GM23338 (cell line): ENCODE measurements at regions not wholly inside any gene's neighbourhood (a gene's known extent, or its start where the extent isn't known, plus 50 kb on each side); places are given as distances from the start of the nearest gene placed in this dataset.
A peak's percentile ranks its signal among the peaks of the same experiment; 100 is the strongest.

Source experiments
- ATAC-seq: fragments of 200-7000 bp; cut with Tn5 transposase; 3 replicates; pipeline ENCODE4 v1.9.1; 2020
- DNase-seq: peaks from one replicate; pipeline ENCODE4 v3.0.0-alpha.2; 2015; ENCODE audit warnings: low spot score
- H2AFZ ChIP-seq: fragments of 200-600 bp; sonication (generic); 2 replicates; pipeline ENCODE4 v1.8.0; 2016; ENCODE audit warnings: antibody characterized with exemption, mild to moderate bottlenecking, moderate library complexity
- H3F3A ChIP-seq: fragments of 200-600 bp; sonication (generic); replicated peaks from 2 replicates; pipeline ENCODE4 v1.8.0; 2017; ENCODE audit warnings: antibody characterized with exemption, mixed run types, low read depth
- H3K27ac ChIP-seq: fragments of 200-600 bp; sonication (generic); 2 replicates; pipeline ENCODE4 v1.6.1; 2016; ENCODE audit warnings: low read depth
- H3K27me3 ChIP-seq: fragments of 200-600 bp; sonication (generic); 2 replicates; pipeline ENCODE4 v1.8.0; 2016; ENCODE audit warnings: mild to moderate bottlenecking, mixed run types, moderate library complexity; ENCODE audit not compliant: insufficient read depth
- H3K36me3 ChIP-seq: fragments of 200-600 bp; sonication (generic); 2 replicates; pipeline ENCODE4 v1.8.0; 2016; ENCODE audit warnings: mild to moderate bottlenecking; ENCODE audit not compliant: insufficient read depth
- H3K4me1 ChIP-seq: fragments of 200-600 bp; sonication (generic); 2 replicates; pipeline ENCODE4 v1.8.0; 2016; ENCODE audit warnings: mild to moderate bottlenecking, moderate library complexity; ENCODE audit not compliant: insufficient read depth
- H3K4me2 ChIP-seq: fragments of 200-600 bp; sonication (generic); 2 replicates; pipeline ENCODE4 v1.7.1; 2017; ENCODE audit warnings: mixed run types
- H3K4me3 ChIP-seq: fragments of 200-600 bp; sonication (generic); 2 replicates; pipeline ENCODE4 v1.6.1; 2016; ENCODE audit warnings: mixed run types
- H3K79me2 ChIP-seq: fragments of 200-600 bp; sonication (generic); replicated peaks from 2 replicates; pipeline ENCODE4 v1.8.0; 2017; ENCODE audit warnings: mild to moderate bottlenecking; ENCODE audit not compliant: insufficient read depth
- H3K9me2 ChIP-seq: fragments of 200-600 bp; sonication (generic); 2 replicates; pipeline ENCODE4 v1.8.0; 2017; ENCODE audit not compliant: insufficient read depth
- H4K20me1 ChIP-seq: fragments of 200-600 bp; sonication (generic); replicated peaks from 2 replicates; pipeline ENCODE4 v1.8.0; 2017; ENCODE audit warnings: mild to moderate bottlenecking; ENCODE audit not compliant: insufficient read depth
- H3K27ac Mint-ChIP-seq: 2 replicates; pipeline ENCODE4 v1.8.0; 2020; ENCODE audit warnings: inconsistent platforms, mild to moderate bottlenecking, moderate library complexity, mixed read lengths
- H3K27me3 Mint-ChIP-seq: 3 replicates; pipeline ENCODE4 v1.8.0; 2022; ENCODE audit warnings: low read depth, mild to moderate bottlenecking, moderate library complexity, mixed read lengths, inconsistent platforms; ENCODE audit not compliant: insufficient read depth, poor library complexity
- H3K36me3 Mint-ChIP-seq: 3 replicates; pipeline ENCODE4 v1.8.0; 2021; ENCODE audit warnings: low read depth, mild to moderate bottlenecking, inconsistent platforms, moderate library complexity, mixed read lengths
- H3K4me1 Mint-ChIP-seq: 3 replicates; pipeline ENCODE4 v1.8.0; 2020; ENCODE audit warnings: mild to moderate bottlenecking, inconsistent platforms, mixed read lengths
- H3K4me3 Mint-ChIP-seq: 3 replicates; pipeline ENCODE4 v1.8.0; 2021; ENCODE audit warnings: moderate library complexity, mild to moderate bottlenecking, inconsistent platforms, mixed read lengths
- H3K9me3 Mint-ChIP-seq: 3 replicates; pipeline ENCODE4 v1.8.0; 2020; ENCODE audit warnings: moderate library complexity, mild to moderate bottlenecking, inconsistent platforms, mixed read lengths
- CTCF ChIP-seq, 2 experiments: fragments of 200-600 bp in 1 of 2; sonication (generic) in 1 of 2; conservative IDR thresholded peaks; 2 replicates each; pipeline versions ENCODE4 v1.5.1 to v1.6.1; 2016 to 2017; ENCODE audit warnings: antibody characterized with exemption in 2 of 2, low read depth in 2 of 2, mild to moderate bottlenecking in 2 of 2, moderate library complexity in 1 of 2
- EZH2 ChIP-seq: fragments of 200-600 bp; sonication (generic); IDR thresholded peaks from one replicate; pipeline ENCODE4 v1.8.0; 2017; ENCODE audit warnings: antibody characterized with exemption, mild to moderate bottlenecking, low read depth; ENCODE audit not compliant: unreplicated experiment
- EZH2phosphoT487 ChIP-seq: fragments of 200-600 bp; sonication (generic); IDR thresholded peaks from one replicate; pipeline ENCODE4 v1.8.1; 2018; ENCODE audit warnings: antibody characterized with exemption; ENCODE audit not compliant: unreplicated experiment
- JUNB ChIP-seq: IDR thresholded peaks from one replicate; pipeline ENCODE4 v1.6.1; 2016; ENCODE audit warnings: antibody characterized with exemption; ENCODE audit not compliant: unreplicated experiment
- NANOG ChIP-seq: IDR thresholded peaks from 2 replicates; pipeline ENCODE4 v1.6.1; 2016; ENCODE audit warnings: antibody characterized with exemption, borderline replicate concordance
- POLR2AphosphoS5 ChIP-seq: IDR thresholded peaks from 2 replicates; pipeline ENCODE4 v1.6.1; 2016; ENCODE audit warnings: antibody characterized with exemption, low read depth
- ZNF114 ChIP-seq: fragments of 250-450 bp; sonication (Bioruptor Pico); IDR thresholded peaks from 2 replicates; pipeline ENCODE4 v1.5.0; 2020; ENCODE audit warnings: mild to moderate bottlenecking, moderate library complexity
- ZNF331 ChIP-seq: fragments of 250-450 bp; sonication (Bioruptor Pico); IDR thresholded peaks from 2 replicates; pipeline ENCODE4 v1.5.0; 2020; ENCODE audit warnings: low read depth, mild to moderate bottlenecking, moderate library complexity
- ZNF462 ChIP-seq: fragments of 250-450 bp; sonication (Bioruptor Pico); IDR thresholded peaks from 2 replicates; pipeline ENCODE4 v1.5.0; 2020; ENCODE audit warnings: mild to moderate bottlenecking, moderate library complexity

GRCh38 chr6:40671001-40671693, 84.0 kb upstream of the LRFN2 start (continued):
- TF ChIP-seq ZNF462 (CRISPR knock-in tag) = no peak
- TF ChIP-seq NANOG = no peak
- TF ChIP-seq CTCF (conservative IDR thresholded peaks at IDR 0.05; ENCODE audit: low read depth in 2 of 2) = no peak
- TF ChIP-seq EZH2 = no peak
- TF ChIP-seq POLR2AphosphoS5 = no peak
- no peak for TF ChIP-seq ZNF114 (CRISPR knock-in tag)
- no peak for TF ChIP-seq JUNB

GRCh38 chr6:40669343-40669742, 82.2 kb upstream of the LRFN2 start:
- H3K4me1 Mint-ChIP-seq = no peaks in the 10 kb centered on the region
- Histone ChIP-seq H4K20me1 (no peaks in the 10 kb centered on the region), H3K27me3 (no peaks in the 10 kb centered on the region), H3K27ac (no peak overlapping the region), H2AFZ (no peak overlapping the region; the same call in 1 of the 2 replicates), H3K4me2 (no peak overlapping the region), H3K4me3 (no peak overlapping the region), H3K4me1 (no peaks in the 10 kb centered on the region), H3K9me2 (peaks cover 15% of the 10 kb centered on the region; the same call in 1 of the 2 replicates), H3K79me2 (no peaks in the 10 kb centered on the region), H3F3A (no peaks in the 10 kb centered on the region), H3K36me3 (no peaks in the 10 kb centered on the region)
- ATAC-seq (no peak), DNase-seq (no peak)
- no peak overlapping the region for H3K4me3 Mint-ChIP-seq
- H3K36me3 Mint-ChIP-seq = peaks cover 4% of the 10 kb centered on the region; the same call in 1 of the 3 replicates
- peaks cover 14% of the 10 kb centered on the region for H3K9me3 Mint-ChIP-seq
- no peaks in the 10 kb centered on the region for H3K27me3 Mint-ChIP-seq
- TF ChIP-seq EZH2phosphoT487 (no peak), CTCF (conservative IDR thresholded peaks at IDR 0.05; ENCODE audit: low read depth in 2 of 2) (peak in 1 of 2 experiments; percentile 11; a peak in 1 of 4 replicates), ZNF331 (no peak)
- H3K27ac Mint-ChIP-seq = no peak overlapping the region
